Astrocyte of the cerebellum (primary cell): ENCODE measurements at regions not wholly inside any gene's neighbourhood (a gene's known extent, or its start where the extent isn't known, plus 50 kb on each side); places are given as distances from the start of the nearest gene placed in this dataset.

Experiments used
- DNase-seq: peaks from one replicate; pipeline ENCODE4 v3.0.0-alpha.2; 2011; ENCODE audit warnings: low read depth
- H3K4me3 ChIP-seq: 2 replicates; pipeline ENCODE4 v1.5.1; 2011; ENCODE audit warnings: mild to moderate bottlenecking, low read depth, low read length, moderate library complexity
- in situ Hi-C: cut with HindIII; loops from 2 replicates; pipeline ENCODE4 v1.10.0; 2017; ENCODE audit warnings: low sequenced_read_pairs
- TF ChIP-seq, protein P1 (sequence below): IDR thresholded peaks from 2 replicates; pipeline ENCODE4 v1.5.1; 2012; ENCODE audit warnings: low read length, low read depth, moderate library complexity, mild to moderate bottlenecking; ENCODE audit errors: missing control alignments

DNA sequence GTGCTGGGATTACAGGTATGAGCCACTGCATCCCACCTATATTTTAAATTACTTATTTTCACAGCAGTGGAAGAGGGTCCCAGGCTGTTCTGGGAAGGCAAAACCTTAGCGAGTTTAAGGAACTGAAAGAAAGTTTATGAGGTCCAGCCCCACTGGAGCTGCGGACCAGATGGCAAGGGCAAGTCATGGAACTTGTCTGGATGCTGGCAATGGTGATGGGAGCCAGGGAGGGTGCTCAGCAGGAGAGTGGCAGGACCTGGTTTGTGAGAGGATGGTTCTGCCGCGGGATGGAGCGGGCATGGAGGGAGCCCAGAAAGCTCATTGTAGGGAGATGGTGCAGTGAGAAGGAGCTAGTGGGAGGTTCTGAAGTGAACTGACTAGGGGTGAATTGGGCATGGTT lies 50.6 kb upstream of the SLC45A1 start:
- in situ Hi-C loops, result no loop called here
- no peak overlapping the region for H3K4me3 ChIP-seq
- no peak for DNase-seq
- TF ChIP-seq, protein P1, sequence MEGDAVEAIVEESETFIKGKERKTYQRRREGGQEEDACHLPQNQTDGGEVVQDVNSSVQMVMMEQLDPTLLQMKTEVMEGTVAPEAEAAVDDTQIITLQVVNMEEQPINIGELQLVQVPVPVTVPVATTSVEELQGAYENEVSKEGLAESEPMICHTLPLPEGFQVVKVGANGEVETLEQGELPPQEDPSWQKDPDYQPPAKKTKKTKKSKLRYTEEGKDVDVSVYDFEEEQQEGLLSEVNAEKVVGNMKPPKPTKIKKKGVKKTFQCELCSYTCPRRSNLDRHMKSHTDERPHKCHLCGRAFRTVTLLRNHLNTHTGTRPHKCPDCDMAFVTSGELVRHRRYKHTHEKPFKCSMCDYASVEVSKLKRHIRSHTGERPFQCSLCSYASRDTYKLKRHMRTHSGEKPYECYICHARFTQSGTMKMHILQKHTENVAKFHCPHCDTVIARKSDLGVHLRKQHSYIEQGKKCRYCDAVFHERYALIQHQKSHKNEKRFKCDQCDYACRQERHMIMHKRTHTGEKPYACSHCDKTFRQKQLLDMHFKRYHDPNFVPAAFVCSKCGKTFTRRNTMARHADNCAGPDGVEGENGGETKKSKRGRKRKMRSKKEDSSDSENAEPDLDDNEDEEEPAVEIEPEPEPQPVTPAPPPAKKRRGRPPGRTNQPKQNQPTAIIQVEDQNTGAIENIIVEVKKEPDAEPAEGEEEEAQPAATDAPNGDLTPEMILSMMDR, result no peak

- no peak for DNase-seq
- no peak overlapping the region for H3K4me3 ChIP-seq
- in situ Hi-C loops, result no loop called here
These were observed 51.3 kb upstream of the SLC45A1 start for GRCh38 chr1:8266436-8267165.

GRCh38 chr1:8263791-8264190 lies 54.1 kb upstream of the SLC45A1 start:
- H3K4me3 ChIP-seq, result no peak overlapping the region
- no peak for DNase-seq
- TF ChIP-seq, protein P1, result no peak
- in situ Hi-C loops, result no loop called here

More at GRCh38 chr1:8266436-8267165, 51.3 kb upstream of the SLC45A1 start:
- TF ChIP-seq, protein P1, result no peak

DNA sequence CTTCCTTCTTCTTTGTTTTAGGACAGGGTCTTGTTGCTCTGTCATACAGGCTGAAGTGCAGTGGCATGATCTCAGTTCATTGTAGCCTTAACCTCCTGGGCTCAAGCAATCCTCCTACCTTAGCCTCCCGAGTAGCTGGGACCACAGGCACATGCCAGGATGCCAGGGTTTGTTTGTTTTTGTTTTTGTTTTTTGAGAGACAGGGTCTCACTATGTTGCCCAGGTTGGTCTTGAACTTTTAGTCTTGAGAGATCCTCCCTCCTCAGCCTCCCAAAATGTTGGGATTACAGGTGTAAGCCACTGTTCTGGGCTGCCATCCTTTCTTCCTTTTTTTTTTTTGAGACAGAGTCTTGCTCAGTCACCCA lies 56.5 kb upstream of the SLC45A1 start:
- no peak for DNase-seq
- TF ChIP-seq, protein P1, result no peak
- H3K4me3 ChIP-seq, result no peak overlapping the region
- in situ Hi-C loops, result no loop called here

GRCh38 chr1:8259498-8260290 lies 58.2 kb upstream of the SLC45A1 start:
- no peak overlapping the region for H3K4me3 ChIP-seq
- TF ChIP-seq, protein P1, result no peak
- in situ Hi-C loops, result no loop called here
- peak; percentile 63 for DNase-seq

DNA sequence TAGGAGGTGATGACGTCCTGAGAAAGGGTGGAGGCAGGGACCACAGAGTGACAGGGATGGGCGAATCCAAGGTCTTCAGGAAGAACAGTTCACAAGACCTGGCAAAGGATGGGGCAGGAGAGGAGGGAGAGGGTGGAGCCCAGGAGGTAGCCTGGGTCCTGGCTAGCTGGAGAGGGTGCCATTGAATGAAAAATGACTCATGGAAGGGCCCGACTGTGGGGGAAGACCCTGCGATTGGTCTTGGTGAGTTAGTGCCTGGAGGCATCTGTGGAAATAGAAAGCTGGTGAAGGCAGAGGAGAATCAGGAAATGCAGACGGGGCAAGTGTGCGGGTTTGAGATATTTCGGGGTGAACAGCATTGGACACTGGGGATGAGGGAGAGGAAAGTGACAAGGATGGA lies 60.3 kb upstream of the SLC45A1 start:
- TF ChIP-seq, protein P1, result no peak
- no peak overlapping the region for H3K4me3 ChIP-seq
- no peak for DNase-seq
- in situ Hi-C loops, result no loop called here
